ENCODE measurements at regions not wholly inside any gene's neighbourhood (a gene's known extent, or its start where the extent isn't known, plus 50 kb on each side); places are given as distances from the start of the nearest gene placed in this dataset.

GRCh38 chr2:78973630-78974029, 51.9 kb upstream of the REG3G start:
- TF ChIP-seq CTCF (conservative IDR thresholded peaks at IDR 0.05) (no peak), ZFX (IDR thresholded peaks at IDR 0.05) (no peak)
